Lower leg skin (tissue), 4 donors: ENCODE measurements at regions not wholly inside any gene's neighbourhood (a gene's known extent, or its start where the extent isn't known, plus 50 kb on each side); places are given as distances from the start of the nearest gene placed in this dataset.
"Not testable (repeated sequence)": the region's sequence is repeated elsewhere in the genome, so short reads cannot be mapped to it uniquely, and the experiment has no call there.

Source experiments
- DNase-seq, 2 donors: peaks; one replicate each; pipeline ENCODE4 v3.0.0-alpha.2; 2019; ENCODE audit warnings: low spot score in 2 of 2
- H3K4me3 ChIP-seq: fragments of 200-600 bp; sonication (generic); 2 replicates; pipeline ENCODE4 v1.5.1; 2017; ENCODE audit warnings: mild to moderate bottlenecking, low read depth; ENCODE audit not compliant: poor library complexity, severe bottlenecking
- POLR2A ChIP-seq, 2 donors: fragments of 450-650 bp; IDR thresholded peaks; one replicate each; pipeline ENCODE4 v1.6.1; 2016 to 2017; ENCODE audit warnings: antibody characterized with exemption in 2 of 2, mild to moderate bottlenecking in 1 of 2, moderate library complexity in 1 of 2
- WGBS, 2 donors: methylation state at CpG; one replicate each; pipeline ENCODE4 v1.1.5; 2018; 5-methylcytosine and 5-hydroxymethylcytosine counted together
- intact Hi-C: fragments of 100-400 bp; cut with DNase I; formaldehyde crosslinking; loops from one replicate; pipeline ENCODE4 v1.15.0; 2023; ENCODE audit warnings: low total_unique reads
- TF ChIP-seq, protein P1 (sequence below), 3 donors: fragments of 450-650 bp; IDR thresholded peaks; one replicate each; pipeline ENCODE4 v1.5.1; 2016; ENCODE audit warnings: antibody characterized with exemption in 3 of 3, mild to moderate bottlenecking in 3 of 3, moderate library complexity in 2 of 3

GRCh38 chr11:38392176-38392575, 1794.1 kb upstream of the RAG2 start:
- intact Hi-C loops: no loop called here
- DNase-seq: no peak
- H3K4me3 ChIP-seq: no peak overlapping the region
- TF ChIP-seq POLR2A (IDR thresholded peaks at IDR 0.05): no peak
- TF ChIP-seq, protein P1, sequence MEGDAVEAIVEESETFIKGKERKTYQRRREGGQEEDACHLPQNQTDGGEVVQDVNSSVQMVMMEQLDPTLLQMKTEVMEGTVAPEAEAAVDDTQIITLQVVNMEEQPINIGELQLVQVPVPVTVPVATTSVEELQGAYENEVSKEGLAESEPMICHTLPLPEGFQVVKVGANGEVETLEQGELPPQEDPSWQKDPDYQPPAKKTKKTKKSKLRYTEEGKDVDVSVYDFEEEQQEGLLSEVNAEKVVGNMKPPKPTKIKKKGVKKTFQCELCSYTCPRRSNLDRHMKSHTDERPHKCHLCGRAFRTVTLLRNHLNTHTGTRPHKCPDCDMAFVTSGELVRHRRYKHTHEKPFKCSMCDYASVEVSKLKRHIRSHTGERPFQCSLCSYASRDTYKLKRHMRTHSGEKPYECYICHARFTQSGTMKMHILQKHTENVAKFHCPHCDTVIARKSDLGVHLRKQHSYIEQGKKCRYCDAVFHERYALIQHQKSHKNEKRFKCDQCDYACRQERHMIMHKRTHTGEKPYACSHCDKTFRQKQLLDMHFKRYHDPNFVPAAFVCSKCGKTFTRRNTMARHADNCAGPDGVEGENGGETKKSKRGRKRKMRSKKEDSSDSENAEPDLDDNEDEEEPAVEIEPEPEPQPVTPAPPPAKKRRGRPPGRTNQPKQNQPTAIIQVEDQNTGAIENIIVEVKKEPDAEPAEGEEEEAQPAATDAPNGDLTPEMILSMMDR (IDR thresholded peaks at IDR 0.05): no peak
- 89 to 91% methylated on average over 1 of the region's 1 CpG for WGBS, 2 donors

- TF ChIP-seq POLR2A (IDR thresholded peaks at IDR 0.05): no peak
- TF ChIP-seq, protein P1 (IDR thresholded peaks at IDR 0.05): no peak
- H3K4me3 ChIP-seq: no peak overlapping the region
- whole genome bisulfite sequencing, 2 donors: 43 to 57% methylated on average over 4 of the region's 4 CpGs
- no peak for DNase-seq
- intact Hi-C loops: no loop called here
Observed at GRCh38 chr11:38384568-38384967, 1786.5 kb upstream of the RAG2 start.

DNA sequence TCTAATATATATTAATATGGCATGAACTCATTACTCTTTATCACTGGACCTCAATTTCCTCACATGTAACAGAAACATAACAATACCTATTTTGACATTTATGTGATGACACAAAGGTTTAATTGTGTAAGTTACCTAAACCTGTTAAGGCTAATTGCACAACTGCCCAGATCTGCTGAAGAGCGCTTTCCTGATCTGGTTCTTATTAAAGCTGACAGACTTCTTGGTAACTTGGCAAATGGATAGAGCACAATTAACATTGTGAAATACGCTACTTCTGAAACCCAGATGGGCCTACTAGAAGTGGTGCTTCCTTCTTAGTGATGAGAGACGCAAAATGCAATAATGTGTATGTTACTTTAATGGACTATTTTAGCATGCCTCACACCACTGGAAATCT, 1767.2 kb upstream of the RAG2 start:
- DNase-seq: no peak
- 66 to 71% methylated on average over 3 of the region's 3 CpGs for WGBS, 2 donors
- intact Hi-C loops: no loop called here
- H3K4me3 ChIP-seq: no peak overlapping the region
- TF ChIP-seq, protein P1 (IDR thresholded peaks at IDR 0.05): no peak
- TF ChIP-seq POLR2A (IDR thresholded peaks at IDR 0.05): no peak

DNA sequence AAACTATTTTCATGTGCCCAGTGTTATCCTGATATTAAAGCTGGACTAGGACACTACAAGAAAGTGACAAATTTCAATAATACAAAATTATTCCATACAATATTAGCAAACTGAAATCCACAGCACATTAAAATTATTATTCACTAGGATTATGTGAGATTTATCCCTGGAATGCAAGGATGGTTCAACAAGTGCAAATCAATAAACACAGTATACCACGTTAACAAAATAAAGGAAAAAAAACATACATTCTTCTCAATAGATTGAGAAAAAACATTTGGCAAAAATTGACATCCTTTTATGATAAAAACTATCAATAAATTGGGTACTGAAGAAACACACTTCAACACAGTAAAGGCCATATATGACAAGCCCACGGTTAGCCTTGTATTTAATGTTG, 1758.2 kb upstream of the RAG2 start:
- intact Hi-C loops: no loop called here
- 85 to 90% methylated on average over 2 of the region's 2 CpGs for WGBS, 2 donors
- no peak for DNase-seq
- TF ChIP-seq POLR2A (IDR thresholded peaks at IDR 0.05): no peak
- TF ChIP-seq, protein P1 (IDR thresholded peaks at IDR 0.05): no peak
- H3K4me3 ChIP-seq: no peak overlapping the region

- TF ChIP-seq, protein P1 (IDR thresholded peaks at IDR 0.05): no peak
- no peak for TF ChIP-seq POLR2A (IDR thresholded peaks at IDR 0.05)
- intact Hi-C loops: no loop called here
- H3K4me3 ChIP-seq: no peak overlapping the region
- 89% methylated on average over 3 of the region's 3 CpGs for WGBS, 2 donors
- no peak for DNase-seq
Observed at GRCh38 chr11:38345286-38345685, 1747.2 kb upstream of the RAG2 start.

DNA sequence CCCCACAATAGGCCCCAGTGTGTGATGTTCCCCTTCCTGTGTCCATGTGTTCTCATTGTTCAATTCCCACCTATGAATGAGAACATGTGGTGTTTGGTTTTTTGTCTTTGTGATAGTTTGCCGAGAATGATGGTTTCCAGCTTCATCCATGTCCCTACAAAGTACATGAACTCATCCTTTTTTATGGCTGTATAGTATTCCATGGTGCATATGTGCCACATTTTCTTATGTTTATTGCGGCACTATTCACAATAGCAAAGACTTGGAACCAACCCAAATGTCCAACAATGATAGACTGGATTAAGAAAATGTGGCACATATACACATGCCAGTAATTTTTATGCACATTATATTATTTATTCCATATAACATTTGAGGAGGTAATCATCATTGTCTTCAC, 1743.6 kb upstream of the RAG2 start:
- 81 to 89% methylated on average over 2 of the region's 2 CpGs for WGBS, 2 donors
- intact Hi-C loops, DNase-seq, H3K4me3 ChIP-seq: not testable (repeated sequence)
